ENCODE measurements at regions not wholly inside any gene's neighbourhood (a gene's known extent, or its start where the extent isn't known, plus 50 kb on each side); places are given as distances from the start of the nearest gene placed in this dataset.

GRCh38 chr7:41164440-41164839 is 538.5 kb downstream of the INHBA start:
- intact Hi-C loops (cut with micrococcal nuclease): no loop called here
- no peaks in the 10 kb centered on the region for H3K36me3 Mint-ChIP-seq (ENCODE audit: insufficient read depth, unreplicated experiment)
- no peak overlapping the region for H3K4me3 Mint-ChIP-seq (ENCODE audit: unreplicated experiment)
- no peaks in the 10 kb centered on the region for H3K9me3 Mint-ChIP-seq (ENCODE audit: unreplicated experiment)
- H3K4me1 Mint-ChIP-seq (ENCODE audit: insufficient read depth, unreplicated experiment): no peaks in the 10 kb centered on the region
- ChIA-PET POLR2A (interaction anchor here (0.7 kb wide), 1 partner anchor 978 kb away, joined by 3 read pairs; no protein-coding TSS in a partner anchor), CTCF (interaction anchor here (1.1 to 1.2 kb wide), 2 partner anchors 15 to 530 kb away, joined by 3 read pairs; no protein-coding TSS in a partner anchor)
- TF ChIP-seq CTCF (IDR thresholded peaks at IDR 0.05; ENCODE audit: unreplicated experiment): no peak
- no peak for DNase-seq (ENCODE audit: unreplicated experiment)
- no peaks in the 10 kb centered on the region for H3K27me3 Mint-ChIP-seq (ENCODE audit: insufficient read depth, unreplicated experiment)
- H3K27ac Mint-ChIP-seq (ENCODE audit: low read depth, unreplicated experiment): no peak overlapping the region
- no TSS peak for BruUV-seq (replicated peaks)

GRCh38 chr7:41163991-41164390 is 538.9 kb downstream of the INHBA start:
- ChIA-PET POLR2A (interaction anchor here (0.7 kb wide), 1 partner anchor 979 kb away, joined by 3 read pairs; no protein-coding TSS in a partner anchor), CTCF (interaction anchor here (0.6 to 1.1 kb wide), 2 partner anchors 66 to 530 kb away, joined by 3 read pairs; no protein-coding TSS in a partner anchor)
- intact Hi-C loops (cut with micrococcal nuclease): no loop called here
- Mint-ChIP-seq H3K27ac (ENCODE audit: low read depth, unreplicated experiment) (no peak overlapping the region), H3K9me3 (ENCODE audit: unreplicated experiment) (no peaks in the 10 kb centered on the region), H3K4me3 (ENCODE audit: unreplicated experiment) (no peak overlapping the region), H3K36me3 (ENCODE audit: insufficient read depth, unreplicated experiment) (no peaks in the 10 kb centered on the region), H3K27me3 (ENCODE audit: insufficient read depth, unreplicated experiment) (no peaks in the 10 kb centered on the region), H3K4me1 (ENCODE audit: insufficient read depth, unreplicated experiment) (no peaks in the 10 kb centered on the region)
- BruUV-seq (replicated peaks): no TSS peak
- no peak for TF ChIP-seq CTCF (IDR thresholded peaks at IDR 0.05; ENCODE audit: unreplicated experiment)
- DNase-seq (ENCODE audit: unreplicated experiment): no peak

GRCh38 chr7:41162612-41163011 is 540.3 kb downstream of the INHBA start:
- POLR2A ChIA-PET: interaction anchor here (1.0 kb wide), 1 partner anchor 13 kb away, joined by 3 read pairs; no protein-coding TSS in a partner anchor
- CTCF ChIA-PET: interaction anchor here (0.8 kb wide), 1 partner anchor 18 kb away, joined by 3 read pairs; no protein-coding TSS in a partner anchor
- Mint-ChIP-seq H3K9me3 (ENCODE audit: unreplicated experiment) (peaks cover 7% of the 10 kb centered on the region), H3K4me1 (ENCODE audit: insufficient read depth, unreplicated experiment) (no peaks in the 10 kb centered on the region), H3K4me3 (ENCODE audit: unreplicated experiment) (no peak overlapping the region), H3K27me3 (ENCODE audit: insufficient read depth, unreplicated experiment) (no peaks in the 10 kb centered on the region), H3K27ac (ENCODE audit: low read depth, unreplicated experiment) (no peak overlapping the region), H3K36me3 (ENCODE audit: insufficient read depth, unreplicated experiment) (no peaks in the 10 kb centered on the region)
- intact Hi-C loops (cut with micrococcal nuclease): no loop called here
- no peak for TF ChIP-seq CTCF (IDR thresholded peaks at IDR 0.05; ENCODE audit: unreplicated experiment)
- DNase-seq (ENCODE audit: unreplicated experiment): no peak
- BruUV-seq (replicated peaks): no TSS peak

- Mint-ChIP-seq H3K4me3 (ENCODE audit: unreplicated experiment) (no peak overlapping the region), H3K9me3 (ENCODE audit: unreplicated experiment) (peaks cover 7% of the 10 kb centered on the region), H3K36me3 (ENCODE audit: insufficient read depth, unreplicated experiment) (no peaks in the 10 kb centered on the region), H3K27ac (ENCODE audit: low read depth, unreplicated experiment) (no peak overlapping the region), H3K27me3 (ENCODE audit: insufficient read depth, unreplicated experiment) (no peaks in the 10 kb centered on the region), H3K4me1 (ENCODE audit: insufficient read depth, unreplicated experiment) (no peaks in the 10 kb centered on the region)
- DNase-seq (ENCODE audit: unreplicated experiment): no peak
- intact Hi-C loops (cut with micrococcal nuclease): no loop called here
- CTCF ChIA-PET: interaction anchor here (0.6 kb wide), 1 partner anchor 258 kb away, joined by 3 read pairs; no protein-coding TSS in a partner anchor
- no peak for TF ChIP-seq CTCF (IDR thresholded peaks at IDR 0.05; ENCODE audit: unreplicated experiment)
- POLR2A ChIA-PET: no interaction called here
- no TSS peak for BruUV-seq (replicated peaks)
These were observed 541.8 kb downstream of the INHBA start for GRCh38 chr7:41161041-41161587.

All from MCF 10A (cell line).